ENCODE measurements at regions not wholly inside any gene's neighbourhood (a gene's known extent, or its start where the extent isn't known, plus 50 kb on each side); places are given as distances from the start of the nearest gene placed in this dataset.

DNA sequence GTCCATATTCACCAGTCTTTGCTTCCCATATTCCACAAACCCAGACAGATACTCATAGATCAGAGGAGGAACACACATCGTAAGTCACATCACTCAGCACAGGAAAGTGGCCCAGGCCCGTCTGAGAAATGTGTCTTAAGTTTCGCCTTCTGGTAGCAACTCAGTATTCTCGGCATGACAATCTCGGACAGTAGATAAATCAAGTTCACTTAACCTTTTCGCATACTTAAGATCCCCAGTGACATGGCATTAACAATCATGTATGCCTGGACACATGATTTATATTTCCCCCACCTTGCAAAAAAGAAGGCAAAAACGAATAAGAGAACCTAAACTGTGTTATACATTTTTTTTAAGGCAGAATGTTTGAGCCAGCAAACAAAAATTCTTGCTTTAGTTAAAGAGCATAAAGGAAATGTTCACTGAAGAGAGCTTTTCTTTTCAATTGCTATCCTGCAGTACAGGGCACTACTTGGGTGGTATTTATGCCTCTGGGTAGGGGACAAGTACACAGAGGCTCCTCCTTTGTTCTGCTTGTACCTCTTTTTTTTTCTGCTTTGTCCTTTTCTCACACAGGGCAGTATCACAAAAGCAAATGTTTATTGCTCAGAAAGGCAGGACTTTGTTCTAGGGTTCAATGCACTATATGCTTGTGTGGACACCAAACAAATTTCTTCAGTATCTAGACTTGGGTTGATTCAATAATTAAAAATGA is 360.6 kb downstream of the TDRD3 start:
- DNase-seq, result no peak

DNA sequence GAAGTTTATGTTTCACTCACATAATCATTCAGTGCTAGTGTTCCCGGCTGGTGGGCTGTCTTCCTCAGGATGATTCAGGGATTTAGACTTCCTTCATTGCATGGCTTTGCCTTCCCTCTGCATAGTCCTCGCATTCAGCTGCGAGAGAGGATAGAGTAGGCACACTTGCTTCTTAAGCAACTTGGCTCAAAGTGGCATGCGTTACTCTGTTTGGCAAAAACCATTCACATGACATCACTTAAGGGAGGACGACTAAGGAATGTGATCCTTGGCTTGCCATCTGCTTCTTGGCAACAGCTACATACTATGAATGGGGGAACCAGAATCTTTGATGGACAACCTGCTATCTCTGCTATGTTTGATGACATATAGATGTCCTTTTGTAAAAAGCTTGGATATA is 359.3 kb downstream of the TDRD3 start:
- no peak for DNase-seq

DNA sequence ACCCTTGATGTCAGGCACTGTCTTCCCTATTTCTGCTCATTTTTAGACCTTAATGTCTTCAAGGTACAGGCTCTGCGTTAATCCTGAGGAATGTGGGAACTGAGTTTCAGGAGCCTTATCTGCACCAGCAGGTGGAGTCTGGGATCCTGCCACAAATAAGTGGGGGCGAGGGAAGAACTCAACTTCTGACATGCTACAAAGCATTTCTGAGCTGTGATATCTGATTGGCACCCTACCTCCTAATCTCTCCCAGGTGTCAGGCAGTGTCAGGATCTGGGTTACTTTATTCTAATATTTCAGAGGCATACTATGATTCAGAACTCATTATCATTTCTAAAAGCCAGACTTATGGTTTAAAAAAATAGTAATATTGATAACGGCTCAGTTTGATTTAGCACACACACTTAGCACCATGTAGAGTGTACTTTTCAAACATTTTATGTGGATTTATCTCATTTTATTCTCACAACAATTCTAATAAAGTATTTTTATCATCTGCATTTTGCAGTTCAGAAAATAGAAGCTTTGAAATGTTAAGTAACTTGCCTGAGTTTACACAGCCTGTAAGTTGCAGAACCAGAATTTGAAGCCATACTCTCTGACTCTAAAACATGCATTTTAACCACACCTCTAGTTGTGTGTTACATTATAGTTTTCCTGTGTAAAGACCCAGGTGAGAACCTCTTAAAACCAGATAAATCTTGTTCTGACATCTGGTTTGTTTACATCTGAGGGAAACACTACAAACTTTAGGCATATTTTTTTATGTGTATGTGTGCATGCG is 358.6 kb downstream of the TDRD3 start:
- DNase-seq, result no peak

DNA sequence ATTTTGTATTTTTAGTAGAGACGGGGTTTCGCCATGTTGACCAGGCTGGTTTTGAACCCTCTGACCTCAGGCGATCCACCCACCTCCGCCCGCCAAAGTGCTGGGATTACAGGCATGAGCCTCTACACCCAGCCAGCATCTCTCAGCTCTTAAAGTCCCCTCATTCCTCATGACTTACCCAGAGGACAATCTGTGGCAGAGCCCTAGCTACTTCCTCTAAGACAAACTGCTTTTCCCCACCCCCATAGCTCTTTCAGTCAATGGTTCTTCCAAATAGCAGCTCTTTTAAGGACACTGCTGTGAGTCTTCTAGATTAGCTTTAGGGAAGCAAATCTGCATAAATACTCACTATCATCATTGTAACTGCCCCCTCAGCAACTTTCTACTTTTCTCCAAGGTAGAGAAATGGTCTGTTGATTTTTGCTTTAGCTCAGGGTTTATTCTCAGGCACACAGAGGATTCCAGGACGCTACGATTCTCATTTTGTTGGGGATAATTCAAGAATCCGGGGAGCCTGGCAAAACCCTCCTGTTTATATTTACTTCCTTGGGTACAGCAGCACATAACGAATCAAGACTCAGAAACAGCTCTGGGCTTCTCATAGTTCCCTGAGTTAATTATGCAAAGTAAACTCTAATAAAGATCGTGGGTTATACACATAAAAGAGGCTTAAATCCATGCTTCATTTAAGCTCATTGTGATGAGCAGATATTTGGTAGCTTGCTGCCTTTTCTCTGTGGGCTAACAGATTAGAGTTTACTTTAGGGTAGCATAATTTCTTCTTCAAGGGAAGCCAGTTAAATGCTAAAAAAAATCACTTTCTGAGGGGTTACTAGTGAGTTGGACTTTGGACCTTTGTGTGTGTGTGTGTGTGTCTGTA is 357.4 kb downstream of the TDRD3 start:
- DNase-seq, result no peak

DNA sequence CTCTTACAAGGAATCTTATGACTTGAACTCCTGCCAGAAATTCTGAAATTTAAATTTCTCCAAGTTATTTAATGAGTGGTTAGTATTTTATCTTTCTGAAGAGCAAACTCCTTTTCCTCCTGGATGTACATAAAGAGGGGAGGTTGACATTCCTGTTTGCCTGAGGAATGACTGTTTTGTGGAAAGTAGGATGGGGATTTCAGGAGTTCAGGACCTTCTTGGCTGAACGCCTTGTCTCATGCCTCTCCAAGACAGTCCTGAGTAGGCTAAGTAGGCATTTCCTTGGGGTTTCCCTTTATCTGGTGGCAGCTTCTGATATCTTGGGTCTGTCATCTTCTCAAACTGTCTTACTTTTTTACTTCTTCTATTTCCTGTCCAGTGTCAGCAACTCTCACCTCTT is 356.6 kb downstream of the TDRD3 start:
- DNase-seq, result no peak

DNA sequence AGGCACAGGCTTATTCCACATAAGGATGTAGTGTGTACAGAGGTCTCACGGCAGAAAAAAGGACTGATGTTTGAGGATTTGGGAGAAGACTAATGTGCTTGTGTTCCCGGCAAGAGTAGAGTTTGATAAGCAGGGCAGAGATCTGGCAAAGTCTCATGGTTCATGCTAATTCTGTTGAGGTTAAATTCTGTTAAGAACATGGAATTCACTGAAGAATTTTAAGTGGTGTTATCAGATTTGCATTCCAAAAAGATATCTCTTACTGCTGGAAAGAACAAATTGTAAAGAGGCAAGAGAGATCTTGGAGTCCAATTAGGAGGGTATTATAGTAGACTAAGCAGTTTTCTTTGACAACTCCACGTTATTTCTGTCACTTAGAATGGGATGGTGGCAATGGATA is 348.3 kb downstream of the TDRD3 start:
- no peak for DNase-seq

DNA sequence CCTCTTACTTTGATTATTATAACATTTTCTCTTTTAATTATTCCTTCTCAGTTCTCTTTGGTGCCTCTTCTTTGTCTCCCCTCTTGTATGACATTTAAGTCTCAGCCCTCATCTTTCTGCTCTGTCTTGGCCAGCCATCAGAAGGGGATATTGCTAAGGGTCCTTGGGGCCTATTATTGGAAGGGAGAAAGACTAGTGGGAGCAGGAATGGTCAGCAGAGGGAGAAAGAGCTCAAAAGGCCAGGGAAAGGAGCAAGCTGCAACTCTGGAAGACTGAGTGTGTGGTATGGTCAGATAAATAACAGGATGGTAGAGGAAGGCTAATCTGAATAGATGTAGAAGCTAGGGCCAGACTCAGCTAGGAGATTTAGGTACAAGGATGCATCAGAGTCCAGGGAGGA is 336.9 kb downstream of the TDRD3 start:
- DNase-seq, result no peak

DNA sequence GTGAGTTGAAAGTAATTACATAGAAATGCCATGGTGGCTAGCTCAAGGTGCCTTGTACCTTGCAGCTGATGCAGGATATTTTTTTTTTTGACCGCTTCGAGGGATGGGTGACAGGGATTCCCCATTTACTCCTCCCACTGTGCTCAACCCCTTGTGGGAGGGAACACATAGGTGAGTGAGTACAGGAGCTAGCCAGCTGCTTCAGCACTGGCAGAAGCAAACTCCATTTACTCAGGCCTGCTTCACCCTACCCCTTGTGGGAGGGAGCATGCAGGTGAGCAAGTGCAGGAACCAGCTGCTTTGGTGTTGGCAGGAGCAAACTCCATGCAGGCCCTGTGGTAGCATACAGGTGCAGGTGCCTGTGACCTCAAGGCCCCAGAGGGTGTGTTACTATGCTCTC is 330.1 kb downstream of the TDRD3 start:
- DNase-seq, result no peak

DNA sequence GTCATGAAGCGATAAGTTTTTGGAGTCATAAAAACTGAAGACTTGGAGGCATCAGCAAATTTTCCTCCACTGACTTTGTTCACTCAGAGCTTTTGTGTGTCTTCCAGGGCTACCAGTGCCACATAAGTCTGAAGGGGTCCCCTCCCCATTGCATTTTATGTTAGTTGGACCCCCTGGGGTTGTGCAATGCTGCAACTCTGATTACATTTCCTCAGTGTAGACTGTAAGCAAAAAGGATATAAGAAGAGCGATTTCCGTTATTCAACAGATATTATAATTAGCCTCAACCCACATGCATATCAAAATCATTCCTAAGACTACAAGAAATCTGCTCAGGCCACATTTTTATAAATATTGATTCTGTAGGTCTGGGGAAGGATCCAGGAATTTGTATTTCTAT is 324.0 kb downstream of the TDRD3 start:
- DNase-seq, result no peak

DNA sequence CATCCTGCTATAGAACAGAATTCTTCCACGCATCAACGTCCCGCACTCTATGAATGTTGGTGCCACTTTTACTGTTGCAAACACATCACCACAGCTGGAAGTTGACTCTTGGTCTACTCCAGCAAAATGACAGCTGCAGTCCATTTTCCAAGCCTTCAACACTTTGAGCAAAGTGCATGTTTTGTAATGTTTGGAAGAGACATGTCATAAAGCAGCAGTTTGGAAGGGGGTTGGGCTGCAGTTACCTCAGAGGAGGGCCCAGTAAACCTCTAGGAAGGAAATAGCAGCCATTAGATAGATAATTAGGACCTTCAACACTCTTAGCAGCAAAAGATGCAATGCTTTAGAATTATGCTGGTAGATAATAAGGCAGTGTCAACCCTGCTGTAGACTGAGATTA is 323.6 kb downstream of the TDRD3 start:
- no peak for DNase-seq

DNA sequence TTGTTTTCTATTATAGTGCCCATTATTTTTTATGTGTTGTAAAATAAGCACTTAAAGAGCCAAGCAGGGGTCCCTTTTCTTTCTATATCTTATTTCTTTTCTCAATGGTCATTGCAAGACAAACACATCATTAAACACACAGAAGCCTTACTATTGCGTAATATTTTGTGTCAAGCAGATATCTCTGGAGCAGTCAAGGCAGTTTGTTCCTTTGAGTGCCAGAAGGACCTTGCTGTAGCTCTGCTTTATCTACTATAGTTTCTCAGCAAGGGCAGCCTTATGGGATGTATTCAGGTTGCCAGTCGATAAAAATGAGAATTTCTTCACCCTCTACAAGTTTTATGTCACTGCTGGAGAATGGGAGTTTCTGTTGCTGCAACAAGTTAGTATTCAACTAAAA is 319.3 kb downstream of the TDRD3 start:
- no peak for DNase-seq

DNA sequence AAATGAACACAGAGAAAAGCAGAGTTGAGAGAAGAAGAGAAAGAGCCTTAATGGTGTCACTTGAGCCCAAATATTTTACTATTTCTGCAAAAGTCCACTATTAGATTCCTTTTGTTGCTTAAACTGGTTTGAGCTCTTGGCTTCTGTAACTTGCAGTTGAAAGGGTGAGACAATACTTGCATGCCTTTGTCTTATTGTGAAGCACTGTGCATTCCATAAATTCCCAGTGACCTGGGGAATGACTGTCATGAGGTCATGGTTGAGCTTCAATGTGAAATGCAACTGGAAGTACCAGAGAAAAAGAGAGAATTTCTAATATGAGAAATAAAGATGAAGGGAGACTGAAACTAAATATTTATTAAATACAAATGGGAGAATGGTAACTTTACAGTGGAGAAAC is 310.9 kb downstream of the TDRD3 start:
- no peak for DNase-seq

DNA sequence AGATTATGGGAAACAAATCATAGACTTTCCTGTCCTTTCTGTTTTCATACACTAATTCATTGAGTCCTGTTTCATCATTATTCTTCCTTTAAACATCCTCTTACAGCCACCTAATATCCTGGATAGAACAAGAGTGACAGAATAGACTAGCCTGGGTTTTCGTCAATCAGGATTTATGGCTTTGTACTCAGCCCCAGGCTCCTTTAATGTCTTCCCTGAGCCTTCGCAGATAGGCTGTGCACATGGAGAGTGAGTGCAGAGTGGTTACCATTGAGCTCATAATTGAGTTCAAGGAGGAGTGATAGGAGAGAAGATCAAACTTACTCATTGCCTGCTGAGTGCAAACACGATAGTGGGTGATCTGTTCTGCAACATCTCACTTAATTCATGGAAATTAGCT is 304.9 kb downstream of the TDRD3 start:
- DNase-seq, result no peak

DNA sequence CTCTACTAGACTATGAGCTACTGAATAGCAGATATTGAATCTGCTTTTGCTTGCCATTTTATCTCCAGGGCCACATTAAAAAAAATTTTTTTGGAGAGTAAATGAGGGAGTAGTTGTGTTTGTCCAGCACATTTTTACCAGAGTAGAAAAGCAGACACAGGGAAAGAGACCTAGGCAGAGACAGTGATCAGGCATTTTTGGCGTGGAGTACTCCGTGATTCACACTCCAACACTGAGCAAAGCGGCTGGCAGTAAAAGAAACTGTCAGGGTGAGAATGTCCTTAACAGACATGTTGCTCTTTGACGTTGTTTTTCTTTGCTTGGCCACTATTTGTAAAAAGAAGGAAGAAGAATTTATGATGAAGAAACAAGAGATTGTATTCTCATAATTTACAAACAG is 304.0 kb downstream of the TDRD3 start:
- no peak for DNase-seq

DNA sequence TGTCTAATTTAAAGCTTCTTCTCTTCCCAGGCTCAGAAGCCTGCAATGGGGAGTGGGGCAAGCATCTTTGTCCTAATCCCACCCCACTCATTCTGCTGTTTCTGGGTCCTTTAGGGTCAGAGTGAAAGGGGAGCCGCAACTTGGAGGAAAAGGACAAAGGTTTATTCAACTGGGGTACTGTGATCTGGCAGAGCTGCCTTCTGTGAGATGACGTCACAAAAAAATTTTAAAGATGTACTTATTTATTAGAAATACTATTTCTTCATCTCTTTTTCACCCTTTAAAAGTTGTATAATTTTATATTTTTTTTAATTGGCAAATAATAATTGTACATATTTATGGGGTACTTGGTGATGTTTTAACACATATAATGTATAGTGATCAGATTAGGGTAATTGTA is 302.6 kb downstream of the TDRD3 start:
- DNase-seq, result no peak

DNA sequence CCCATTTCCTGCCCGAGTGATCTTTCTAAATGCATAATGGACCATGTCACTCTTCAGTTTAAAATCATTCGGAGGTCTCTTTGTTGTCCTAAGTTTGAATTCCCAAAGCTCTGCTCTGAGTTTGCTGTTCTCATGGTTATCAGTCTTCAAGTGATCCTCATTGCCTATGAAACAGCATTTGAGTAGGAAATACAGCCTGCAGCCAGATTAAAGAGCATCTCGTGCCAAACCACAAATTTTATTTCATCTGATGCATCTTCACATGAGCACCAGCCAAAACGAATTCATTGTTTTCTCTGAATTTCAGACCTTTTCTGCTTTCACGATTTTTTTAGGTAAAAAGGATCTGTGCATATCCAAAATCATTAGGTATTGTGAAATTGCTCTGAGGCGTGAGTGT is 299.6 kb downstream of the TDRD3 start:
- no peak for DNase-seq

DNA sequence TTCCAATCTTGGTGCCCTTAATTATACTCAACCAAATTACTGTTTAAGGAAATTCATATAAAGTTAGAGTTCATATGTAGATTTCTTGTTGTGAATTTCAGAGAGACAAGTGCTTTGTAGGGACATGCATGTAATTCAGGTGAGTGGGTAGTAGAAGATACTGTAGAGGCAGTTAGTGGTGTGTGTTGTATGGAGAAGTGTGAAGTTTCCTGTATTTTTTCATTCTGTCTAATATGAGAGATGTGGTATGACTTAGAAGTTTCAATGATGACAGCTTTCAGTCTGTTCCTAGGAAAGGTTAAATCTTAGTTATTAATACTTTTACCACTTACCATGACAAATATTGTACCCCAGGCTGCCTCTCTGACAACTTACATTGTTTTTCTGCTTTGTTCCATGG is 294.2 kb downstream of the TDRD3 start:
- DNase-seq, result no peak

DNA sequence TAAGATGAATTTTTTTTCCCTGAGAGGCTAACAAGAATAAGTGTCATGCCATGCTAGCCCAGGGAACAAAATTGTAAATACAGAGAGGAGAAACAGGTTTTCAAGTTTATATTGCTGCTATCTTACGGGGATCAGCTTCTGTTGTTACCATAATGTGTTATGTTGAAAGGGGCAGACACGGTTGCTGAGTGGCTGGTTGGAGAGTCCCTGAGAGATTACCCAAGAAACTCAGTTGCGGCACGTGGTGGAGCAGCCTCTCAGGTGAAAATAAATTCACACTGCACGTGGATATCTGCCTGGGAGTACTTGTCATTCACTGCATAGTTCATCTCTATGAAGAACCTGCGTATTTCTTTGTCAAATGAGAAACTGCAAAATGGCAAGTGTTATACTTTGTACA is 293.6 kb downstream of the TDRD3 start:
- no peak for DNase-seq

DNA sequence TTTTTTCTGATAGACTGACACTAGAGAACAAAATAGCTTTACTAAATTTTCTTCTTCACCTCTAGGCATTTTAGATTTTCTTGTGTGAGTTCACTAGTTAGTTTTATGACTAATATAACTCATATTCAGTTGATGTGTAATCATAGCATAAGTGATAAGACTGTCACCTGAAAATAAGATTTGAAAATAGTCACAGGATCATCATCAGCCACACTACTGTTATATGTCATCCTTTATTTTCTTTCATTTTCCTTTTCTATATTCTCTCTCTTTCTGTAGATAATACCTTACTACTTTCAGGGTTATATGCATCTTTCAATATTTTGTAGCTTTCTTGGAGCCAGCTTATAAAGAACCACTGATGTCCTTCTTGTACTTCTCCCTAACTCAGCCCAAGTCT is 292.6 kb downstream of the TDRD3 start:
- DNase-seq, result no peak

DNA sequence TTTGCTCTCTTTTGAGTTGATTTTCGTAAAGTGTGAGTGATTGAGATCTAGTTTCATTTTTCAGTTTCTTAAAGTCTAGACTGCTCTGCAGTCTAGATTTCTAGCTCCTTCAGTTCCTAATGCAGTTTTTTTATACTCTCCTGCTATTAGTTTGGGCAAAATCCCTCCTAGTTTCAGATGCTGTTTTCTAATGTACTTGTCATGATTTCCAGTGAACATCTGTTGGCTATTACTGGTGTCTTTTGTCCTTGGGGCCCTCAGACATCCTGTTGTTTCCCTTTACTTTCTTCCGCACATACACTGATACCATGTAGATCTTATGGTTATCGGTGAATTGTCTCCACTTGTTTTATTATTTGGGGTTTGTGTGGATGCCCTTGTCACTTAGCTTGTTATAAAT is 292.1 kb downstream of the TDRD3 start:
- no peak for DNase-seq

DNA sequence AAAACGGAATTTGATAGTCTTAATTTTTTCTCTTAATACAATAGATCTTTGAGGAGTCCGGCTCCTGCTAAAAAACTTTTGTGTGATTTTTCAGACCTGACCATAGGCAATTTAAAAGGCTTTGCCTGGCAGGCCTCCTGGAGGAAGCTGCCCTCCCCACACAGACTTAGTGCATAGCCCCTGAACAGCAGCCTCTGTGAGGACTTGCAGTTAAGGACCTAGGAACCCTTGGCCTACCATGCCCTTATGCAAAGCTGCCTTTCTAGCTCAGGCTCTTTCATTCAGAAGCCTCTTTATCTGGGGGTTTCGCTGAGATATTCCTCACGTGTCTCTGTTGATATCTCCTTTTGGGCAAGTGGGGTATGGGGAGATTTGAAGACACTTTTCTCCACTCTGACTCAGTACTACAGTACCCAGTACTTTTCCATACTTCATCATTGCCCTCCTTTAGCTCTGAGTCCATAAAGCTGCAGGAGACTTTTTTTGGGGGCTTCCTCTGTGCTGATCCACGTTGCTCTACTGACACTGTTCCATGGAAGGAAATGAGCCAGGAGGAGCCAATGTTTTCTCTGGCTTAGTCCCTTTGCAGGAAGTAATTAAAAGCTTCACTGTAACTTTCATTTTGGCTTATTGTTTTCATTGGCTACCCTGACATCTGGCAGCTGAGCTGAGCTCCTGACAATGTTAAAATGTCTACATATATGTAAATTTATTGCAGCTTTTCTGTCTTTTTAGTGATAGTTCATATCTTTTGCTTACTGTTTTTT is 283.1 kb downstream of the TDRD3 start:
- DNase-seq, result no peak

DNA sequence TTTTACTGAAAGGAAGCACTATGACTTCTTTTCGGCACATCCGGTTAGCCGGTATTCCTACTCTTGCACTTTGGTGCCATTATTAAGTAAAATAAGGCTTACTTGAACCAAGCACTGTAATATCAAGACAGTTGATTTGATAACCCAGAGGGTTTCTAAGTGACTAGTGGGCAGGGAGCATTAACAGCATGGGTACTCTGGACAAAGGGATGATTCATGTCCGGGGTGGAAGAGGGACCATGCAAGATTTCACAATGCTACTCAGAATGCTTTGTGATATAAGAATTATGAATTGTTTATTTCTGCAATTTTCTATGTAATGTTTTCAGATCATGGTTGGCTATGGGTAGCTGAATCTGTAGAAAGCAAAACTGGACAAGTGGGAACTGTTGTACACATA is 282.1 kb downstream of the TDRD3 start:
- no peak for DNase-seq

DNA sequence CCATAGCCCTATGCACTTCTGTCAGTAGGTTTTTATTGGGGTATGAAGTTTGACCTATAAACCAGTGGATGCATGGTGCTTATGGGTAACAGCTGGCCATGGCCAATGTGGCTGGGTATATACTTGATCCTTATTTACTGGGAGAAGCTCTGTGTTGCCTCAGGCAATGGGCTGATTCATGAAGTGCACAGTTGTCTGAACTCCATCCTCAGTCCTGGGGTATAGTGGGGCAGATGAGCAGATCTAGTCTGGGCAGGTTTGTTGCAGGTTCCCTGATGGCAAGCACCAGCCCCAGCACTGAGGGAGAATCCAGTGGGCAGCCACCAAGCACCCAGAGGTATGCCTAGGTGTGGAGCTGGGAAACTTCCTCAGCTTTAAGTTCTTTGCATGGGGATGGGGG is 274.4 kb downstream of the TDRD3 start:
- no peak for DNase-seq

All from NCI-H146 (cell line).